ENCODE measurements at regions not wholly inside any gene's neighbourhood (a gene's known extent, or its start where the extent isn't known, plus 50 kb on each side); places are given as distances from the start of the nearest gene placed in this dataset.

DNA sequence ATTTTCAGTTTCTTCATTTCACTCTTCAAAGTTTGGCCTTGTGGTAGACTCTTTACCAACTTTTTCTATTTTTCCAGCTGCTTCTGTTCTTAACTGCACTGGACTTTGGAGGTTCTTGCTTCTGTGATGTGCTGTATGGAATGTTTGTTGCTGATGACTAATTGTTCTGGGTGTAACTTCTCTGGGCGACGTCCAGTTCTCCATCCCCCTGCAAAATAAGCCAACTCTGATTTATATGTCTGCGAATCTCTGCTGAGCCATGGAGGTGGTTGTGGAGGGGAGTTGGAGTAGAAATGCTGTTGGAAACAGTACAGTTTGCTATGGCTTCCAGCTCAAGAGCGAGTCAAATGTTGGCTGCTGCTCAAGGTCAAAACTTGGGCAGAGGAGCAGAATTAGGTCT is 113.9 kb upstream of the DYRK2 start:
- no peaks in the 10 kb centered on the region for H3K9me3 ChIP-seq (ENCODE audit: control insufficient read depth in 4 of 4, insufficient read depth in 3 of 4, low read length in 3 of 4)
- ATAC-seq (ENCODE audit: insufficient read depth, low FRiP score), result peak; percentile 66
- WGBS, 2 donors, result 79 to 84% methylated on average over 4 of the region's 4 CpGs
- no peak overlapping the region for H3K27ac ChIP-seq (ENCODE audit: low read depth in 1 of 2, low read length in 1 of 2)
- no peak overlapping the region for H3K4me3 ChIP-seq
- no peak overlapping the region for H3K9ac ChIP-seq (ENCODE audit: insufficient read depth in 1 of 2, low read length in 2 of 2)
- TF ChIP-seq, protein P1, sequence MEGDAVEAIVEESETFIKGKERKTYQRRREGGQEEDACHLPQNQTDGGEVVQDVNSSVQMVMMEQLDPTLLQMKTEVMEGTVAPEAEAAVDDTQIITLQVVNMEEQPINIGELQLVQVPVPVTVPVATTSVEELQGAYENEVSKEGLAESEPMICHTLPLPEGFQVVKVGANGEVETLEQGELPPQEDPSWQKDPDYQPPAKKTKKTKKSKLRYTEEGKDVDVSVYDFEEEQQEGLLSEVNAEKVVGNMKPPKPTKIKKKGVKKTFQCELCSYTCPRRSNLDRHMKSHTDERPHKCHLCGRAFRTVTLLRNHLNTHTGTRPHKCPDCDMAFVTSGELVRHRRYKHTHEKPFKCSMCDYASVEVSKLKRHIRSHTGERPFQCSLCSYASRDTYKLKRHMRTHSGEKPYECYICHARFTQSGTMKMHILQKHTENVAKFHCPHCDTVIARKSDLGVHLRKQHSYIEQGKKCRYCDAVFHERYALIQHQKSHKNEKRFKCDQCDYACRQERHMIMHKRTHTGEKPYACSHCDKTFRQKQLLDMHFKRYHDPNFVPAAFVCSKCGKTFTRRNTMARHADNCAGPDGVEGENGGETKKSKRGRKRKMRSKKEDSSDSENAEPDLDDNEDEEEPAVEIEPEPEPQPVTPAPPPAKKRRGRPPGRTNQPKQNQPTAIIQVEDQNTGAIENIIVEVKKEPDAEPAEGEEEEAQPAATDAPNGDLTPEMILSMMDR (IDR thresholded peaks at IDR 0.05; ENCODE audit: control extremely low read depth, extremely low read depth), result no peak
- no peaks in the 10 kb centered on the region for H3K36me3 ChIP-seq (ENCODE audit: control insufficient read depth in 4 of 4, insufficient read depth in 4 of 4, low read length in 4 of 4)
- no peaks in the 10 kb centered on the region for H3K4me1 ChIP-seq (ENCODE audit: control insufficient read depth in 5 of 5, insufficient read depth in 5 of 5, low read length in 5 of 5)
- no peaks in the 10 kb centered on the region for H3K27me3 ChIP-seq (ENCODE audit: control insufficient read depth in 3 of 3, insufficient read depth in 3 of 3, low read length in 2 of 3)
- DNase-seq, result peak in 2 of 3 donors; percentile 32 to 39

DNA sequence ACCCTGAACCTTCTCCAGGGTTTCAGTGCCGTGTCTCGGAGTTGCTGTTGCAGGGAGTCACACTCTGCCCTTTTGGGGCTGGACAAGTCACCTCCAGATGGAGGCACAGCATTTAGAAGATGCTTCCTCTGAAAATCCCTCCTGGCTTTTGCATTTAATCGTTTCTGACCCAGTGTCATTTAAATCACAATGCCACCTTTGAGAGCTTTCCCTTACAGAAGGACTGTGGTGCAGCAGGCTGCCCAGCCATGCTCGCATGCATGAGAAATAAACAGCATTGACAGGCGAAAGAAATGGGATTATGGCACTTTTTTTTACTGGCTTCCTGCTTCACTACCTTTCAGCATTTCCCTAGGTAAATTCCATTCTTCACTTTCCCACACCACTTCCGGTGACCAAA is 113.4 kb upstream of the DYRK2 start:
- TF ChIP-seq, protein P1 (IDR thresholded peaks at IDR 0.05; ENCODE audit: control extremely low read depth, extremely low read depth), result no peak
- 80 to 82% methylated on average over 6 of the region's 6 CpGs for WGBS, 2 donors

DNA sequence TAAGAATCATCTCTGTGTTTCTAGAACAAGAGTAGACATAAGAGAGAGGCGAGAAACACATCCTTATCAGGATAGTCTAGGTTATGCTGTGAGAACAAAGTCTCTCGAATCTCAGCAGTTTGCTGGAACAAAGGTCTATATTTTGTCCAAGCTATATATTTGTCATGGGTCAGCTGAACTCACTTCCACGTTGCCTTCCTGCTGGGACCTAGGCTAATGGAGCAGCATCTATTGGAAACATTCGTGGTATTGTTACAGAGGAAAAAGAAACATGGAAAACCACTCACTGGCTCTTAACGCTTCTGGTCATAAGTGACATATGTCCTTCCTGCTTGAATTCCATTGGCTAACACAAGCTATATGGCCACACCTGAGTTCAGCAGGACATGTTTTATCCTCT is 112.6 kb upstream of the DYRK2 start:
- Histone ChIP-seq H3K4me1 (ENCODE audit: control insufficient read depth in 5 of 5, insufficient read depth in 5 of 5, low read length in 5 of 5) (no peaks in the 10 kb centered on the region), H3K27ac (ENCODE audit: low read depth in 1 of 2, low read length in 1 of 2) (no peak overlapping the region), H3K27me3 (ENCODE audit: control insufficient read depth in 3 of 3, insufficient read depth in 3 of 3, low read length in 2 of 3) (no peaks in the 10 kb centered on the region), H3K4me3 (no peak overlapping the region), H3K36me3 (ENCODE audit: control insufficient read depth in 4 of 4, insufficient read depth in 4 of 4, low read length in 4 of 4) (no peaks in the 10 kb centered on the region), H3K9ac (ENCODE audit: insufficient read depth in 1 of 2, low read length in 2 of 2) (no peak overlapping the region), H3K9me3 (ENCODE audit: control insufficient read depth in 4 of 4, insufficient read depth in 3 of 4, low read length in 3 of 4) (no peaks in the 10 kb centered on the region)
- WGBS, 2 donors, result 83% methylated on average over 5 of the region's 5 CpGs
- TF ChIP-seq, protein P1 (IDR thresholded peaks at IDR 0.05; ENCODE audit: control extremely low read depth, extremely low read depth), result no peak
- DNase-seq, result no peak
- ATAC-seq (ENCODE audit: insufficient read depth, low FRiP score), result no peak

More for the DNA sequence above, 113.4 kb upstream of the DYRK2 start:
- ATAC-seq (ENCODE audit: insufficient read depth, low FRiP score) (no peak), DNase-seq (no peak)
- H3K4me1 ChIP-seq (ENCODE audit: control insufficient read depth in 5 of 5, insufficient read depth in 5 of 5, low read length in 5 of 5), result no peaks in the 10 kb centered on the region
- H3K9me3 ChIP-seq (ENCODE audit: control insufficient read depth in 4 of 4, insufficient read depth in 3 of 4, low read length in 3 of 4), result no peaks in the 10 kb centered on the region
- no peak overlapping the region for H3K9ac ChIP-seq (ENCODE audit: insufficient read depth in 1 of 2, low read length in 2 of 2)
- no peaks in the 10 kb centered on the region for H3K36me3 ChIP-seq (ENCODE audit: control insufficient read depth in 4 of 4, insufficient read depth in 4 of 4, low read length in 4 of 4)
- no peaks in the 10 kb centered on the region for H3K27me3 ChIP-seq (ENCODE audit: control insufficient read depth in 3 of 3, insufficient read depth in 3 of 3, low read length in 2 of 3)
- no peak overlapping the region for H3K27ac ChIP-seq (ENCODE audit: low read depth in 1 of 2, low read length in 1 of 2)
- H3K4me3 ChIP-seq, result no peak overlapping the region

DNA sequence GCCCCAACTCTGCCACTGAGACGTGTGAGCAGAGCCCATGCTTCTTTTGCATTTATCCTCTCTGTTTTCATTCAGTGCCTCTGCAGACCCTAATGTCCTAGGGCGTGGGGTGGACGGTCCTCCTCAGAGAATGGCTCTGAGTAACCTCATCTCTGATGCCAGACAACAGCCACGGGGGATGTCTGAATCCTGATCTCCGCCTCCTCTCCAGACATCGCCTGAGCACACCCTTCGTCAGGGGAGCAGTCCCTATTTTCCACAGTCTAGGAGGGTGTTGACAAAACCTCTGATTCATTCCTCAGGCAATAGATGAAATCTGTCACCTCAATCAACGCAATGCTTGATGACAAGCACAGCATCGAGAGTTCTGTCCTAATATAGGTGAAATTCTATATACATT is 109.2 kb upstream of the DYRK2 start:
- Histone ChIP-seq H3K9ac (ENCODE audit: insufficient read depth in 1 of 2, low read length in 2 of 2) (no peak overlapping the region), H3K4me3 (no peak overlapping the region), H3K27me3 (ENCODE audit: control insufficient read depth in 3 of 3, insufficient read depth in 3 of 3, low read length in 2 of 3) (no peaks in the 10 kb centered on the region), H3K27ac (ENCODE audit: low read depth in 1 of 2, low read length in 1 of 2) (no peak overlapping the region), H3K4me1 (ENCODE audit: control insufficient read depth in 5 of 5, insufficient read depth in 5 of 5, low read length in 5 of 5) (no peaks in the 10 kb centered on the region), H3K9me3 (ENCODE audit: control insufficient read depth in 4 of 4, insufficient read depth in 3 of 4, low read length in 3 of 4) (no peaks in the 10 kb centered on the region), H3K36me3 (ENCODE audit: control insufficient read depth in 4 of 4, insufficient read depth in 4 of 4, low read length in 4 of 4) (no peaks in the 10 kb centered on the region)
- DNase-seq, result no peak
- WGBS, 2 donors, result 86 to 89% methylated on average over 9 of the region's 9 CpGs
- ATAC-seq (ENCODE audit: insufficient read depth, low FRiP score), result no peak
- TF ChIP-seq, protein P1 (IDR thresholded peaks at IDR 0.05; ENCODE audit: control extremely low read depth, extremely low read depth), result no peak

All from lung (tissue), 11 donors.